Calu3 (cell line): ENCODE measurements at regions not wholly inside any gene's neighbourhood (a gene's known extent, or its start where the extent isn't known, plus 50 kb on each side); places are given as distances from the start of the nearest gene placed in this dataset.

Source experiments
- BruUV-seq: library from RNA; stranded (reverse); fragments of 400-500 nt; replicated peaks from 2 replicates; lab custom pipeline; 2021; lab: Mats Ljungman, UMichigan
- CTCF ChIA-PET: fragments of 300-600 bp; sonication (Branson Sonifier 250); formaldehyde crosslinking; loops from one replicate; lab custom pipeline; 2022; ENCODE audit warnings: antibody characterized with exemption; lab: Charles Lee
- DNase-seq: peaks from one replicate; pipeline ENCODE4 v3.0.0; 2022
- H3K27ac Mint-ChIP-seq: one replicate; pipeline ENCODE4 v1.8.0; 2022; ENCODE audit warnings: mixed read lengths; ENCODE audit not compliant: unreplicated experiment
- H3K27me3 Mint-ChIP-seq: one replicate; pipeline ENCODE4 v1.8.0; 2022; ENCODE audit warnings: mixed read lengths; ENCODE audit not compliant: unreplicated experiment
- H3K36me3 Mint-ChIP-seq: one replicate; pipeline ENCODE4 v1.8.0; 2022; ENCODE audit warnings: mild to moderate bottlenecking, moderate library complexity, mixed read lengths; ENCODE audit not compliant: insufficient read depth, unreplicated experiment
- H3K4me1 Mint-ChIP-seq: one replicate; pipeline ENCODE4 v1.8.0; 2022; ENCODE audit warnings: mild to moderate bottlenecking, low read depth, mixed read lengths; ENCODE audit not compliant: unreplicated experiment
- H3K4me3 Mint-ChIP-seq: one replicate; pipeline ENCODE4 v1.8.0; 2022; ENCODE audit warnings: mild to moderate bottlenecking, low read depth, moderate library complexity, mixed read lengths; ENCODE audit not compliant: unreplicated experiment
- H3K9me3 Mint-ChIP-seq: one replicate; pipeline ENCODE4 v1.8.0; 2022; ENCODE audit warnings: low read depth, mixed read lengths; ENCODE audit not compliant: unreplicated experiment
- CTCF ChIP-seq: fragments of 200-600 bp; IDR thresholded peaks from one replicate; pipeline ENCODE4 v1.8.0; 2022; ENCODE audit warnings: antibody characterized with exemption; ENCODE audit not compliant: unreplicated experiment
- intact Hi-C: fragments of 100-400 bp; cut with micrococcal nuclease; formaldehyde crosslinking; loops from one replicate; pipeline ENCODE4 v1.10.0; 2022; ENCODE audit not compliant: unreplicated experiment

- CTCF ChIA-PET: interaction anchor here (0.6 kb wide), 1 partner anchor 120 kb away, joined by 3 read pairs; no protein-coding TSS in a partner anchor
- no peak for DNase-seq
- Mint-ChIP-seq H3K4me1 (peaks cover 18% of the 10 kb centered on the region), H3K27me3 (no peaks in the 10 kb centered on the region), H3K36me3 (no peaks in the 10 kb centered on the region), H3K4me3 (no peak overlapping the region), H3K27ac (no peak overlapping the region), H3K9me3 (peaks cover 5% of the 10 kb centered on the region)
- BruUV-seq: no TSS peak
- TF ChIP-seq CTCF: no peak
- intact Hi-C loops: no loop called here
Measured at GRCh38 chr3:176930942-176931341, 266.3 kb downstream of the TBL1XR1 start.

- no peak for TF ChIP-seq CTCF
- Mint-ChIP-seq H3K27ac (no peak overlapping the region), H3K4me3 (no peak overlapping the region), H3K4me1 (peaks cover 15% of the 10 kb centered on the region), H3K27me3 (no peaks in the 10 kb centered on the region), H3K9me3 (no peaks in the 10 kb centered on the region), H3K36me3 (no peaks in the 10 kb centered on the region)
- CTCF ChIA-PET: interaction anchor here (0.7 to 1.6 kb wide), 3 partner anchors 49 to 277 kb away, joined by 3 to 4 read pairs (median 3); no protein-coding TSS in a partner anchor
- no TSS peak for BruUV-seq
- intact Hi-C loops: no loop called here
- no peak for DNase-seq
Measured at GRCh38 chr3:176928582-176928931, 268.7 kb downstream of the TBL1XR1 start.

- BruUV-seq: no TSS peak
- Mint-ChIP-seq H3K36me3 (no peaks in the 10 kb centered on the region), H3K4me3 (no peak overlapping the region), H3K4me1 (peaks cover 9% of the 10 kb centered on the region), H3K9me3 (no peaks in the 10 kb centered on the region), H3K27me3 (no peaks in the 10 kb centered on the region), H3K27ac (no peak overlapping the region)
- no peak for DNase-seq
- no peak for TF ChIP-seq CTCF
- intact Hi-C loops: no loop called here
- CTCF ChIA-PET: interaction anchor here (1.2 to 1.6 kb wide), 2 partner anchors 49 to 55 kb away, joined by 3 to 4 read pairs; no protein-coding TSS in a partner anchor
Measured at GRCh38 chr3:176927706-176928581, 269.3 kb downstream of the TBL1XR1 start.

GRCh38 chr3:176927280-176927679 lies 270.0 kb downstream of the TBL1XR1 start:
- no peak overlapping the region for H3K4me3 Mint-ChIP-seq
- H3K36me3 Mint-ChIP-seq: no peaks in the 10 kb centered on the region
- no peak for DNase-seq
- intact Hi-C loops: no loop called here
- no TSS peak for BruUV-seq
- H3K9me3 Mint-ChIP-seq: no peaks in the 10 kb centered on the region
- no peaks in the 10 kb centered on the region for H3K27me3 Mint-ChIP-seq
- H3K4me1 Mint-ChIP-seq: peaks cover 9% of the 10 kb centered on the region
- CTCF ChIA-PET: no interaction called here
- H3K27ac Mint-ChIP-seq: no peak overlapping the region
- TF ChIP-seq CTCF: no peak
